Peyer's patch (tissue), 4 donors: ENCODE measurements at regions not wholly inside any gene's neighbourhood (a gene's known extent, or its start where the extent isn't known, plus 50 kb on each side); places are given as distances from the start of the nearest gene placed in this dataset.

ENCODE experiments used
- DNase-seq, 3 donors: peaks; one replicate each; pipeline ENCODE4 v3.0.0-alpha.2; 2017 to 2019
- H3K27ac ChIP-seq, 4 donors: fragments of 200-600 bp; sonication (generic); one replicate each; pipeline ENCODE4 v1.5.1; 2016 to 2019
- H3K27me3 ChIP-seq, 2 donors: fragments of 200-600 bp; sonication (generic); one replicate each; pipeline ENCODE4 v1.5.1; 2019
- H3K36me3 ChIP-seq, 3 donors: fragments of 200-600 bp; sonication (generic); one replicate each; pipeline ENCODE4 v1.5.1; 2016 to 2019
- H3K4me1 ChIP-seq, 4 donors: fragments of 200-600 bp; sonication (generic); one replicate each; pipeline ENCODE4 v1.5.1; 2016 to 2019
- H3K4me3 ChIP-seq, 4 donors: fragments of 200-600 bp; sonication (generic); 1 replicate in 3 of 4; 2 replicates in 1 of 4; pipeline ENCODE4 v1.5.1; 2016 to 2019; ENCODE audit warnings: mild to moderate bottlenecking in 1 of 4
- H3K9me3 ChIP-seq, 4 donors: fragments of 200-600 bp; sonication (generic); one replicate each; pipeline ENCODE4 v1.5.1; 2016 to 2019; ENCODE audit warnings: mild to moderate bottlenecking in 1 of 4
- POLR2A ChIP-seq, 2 donors: fragments of 450-650 bp; IDR thresholded peaks; one replicate each; pipeline ENCODE4 v1.5.1; 2017; ENCODE audit warnings: antibody characterized with exemption in 2 of 2, mild to moderate bottlenecking in 2 of 2, moderate library complexity in 2 of 2
- TF ChIP-seq, protein P1 (sequence below), 6 experiments: fragments of 450-650 bp in 4 of 6; fragments of 200-600 bp in 2 of 6; sonication (generic) in 1 of 6; IDR thresholded peaks; one replicate each; pipeline ENCODE4 v1.5.1; 2017 to 2019; ENCODE audit warnings: antibody characterized with exemption in 6 of 6, mild to moderate bottlenecking in 3 of 6, moderate library complexity in 1 of 6

DNA sequence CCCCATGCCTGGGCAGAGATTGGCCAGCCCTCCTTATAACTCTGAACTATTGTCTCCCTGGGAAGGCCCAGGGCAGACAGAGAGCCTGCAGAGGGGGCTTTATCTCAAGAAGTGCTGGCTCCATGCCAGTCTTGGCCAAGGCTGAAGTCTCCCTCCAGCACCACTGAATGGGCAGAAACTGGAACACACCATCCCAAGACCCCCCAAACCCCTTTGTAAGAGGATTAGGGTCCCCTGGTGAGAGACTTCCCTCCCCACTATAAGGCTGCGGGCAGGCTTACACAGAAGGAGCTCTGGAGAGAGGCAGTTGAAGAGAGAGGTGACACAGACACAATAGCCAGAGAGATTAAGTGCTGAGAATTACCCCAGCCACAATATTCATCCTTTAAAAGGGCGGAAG lies 97.2 kb downstream of the NAV1 start:
- Histone ChIP-seq H3K36me3 (no peaks in the 10 kb centered on the region), H3K4me1 (peaks cover 0 to 13% (median 0%) of the 10 kb centered on the region in 4 donors), H3K27me3 (no peaks in the 10 kb centered on the region), H3K4me3 (no peak overlapping the region), H3K9me3 (no peaks in the 10 kb centered on the region), H3K27ac (no peak overlapping the region)
- TF ChIP-seq, protein P1, sequence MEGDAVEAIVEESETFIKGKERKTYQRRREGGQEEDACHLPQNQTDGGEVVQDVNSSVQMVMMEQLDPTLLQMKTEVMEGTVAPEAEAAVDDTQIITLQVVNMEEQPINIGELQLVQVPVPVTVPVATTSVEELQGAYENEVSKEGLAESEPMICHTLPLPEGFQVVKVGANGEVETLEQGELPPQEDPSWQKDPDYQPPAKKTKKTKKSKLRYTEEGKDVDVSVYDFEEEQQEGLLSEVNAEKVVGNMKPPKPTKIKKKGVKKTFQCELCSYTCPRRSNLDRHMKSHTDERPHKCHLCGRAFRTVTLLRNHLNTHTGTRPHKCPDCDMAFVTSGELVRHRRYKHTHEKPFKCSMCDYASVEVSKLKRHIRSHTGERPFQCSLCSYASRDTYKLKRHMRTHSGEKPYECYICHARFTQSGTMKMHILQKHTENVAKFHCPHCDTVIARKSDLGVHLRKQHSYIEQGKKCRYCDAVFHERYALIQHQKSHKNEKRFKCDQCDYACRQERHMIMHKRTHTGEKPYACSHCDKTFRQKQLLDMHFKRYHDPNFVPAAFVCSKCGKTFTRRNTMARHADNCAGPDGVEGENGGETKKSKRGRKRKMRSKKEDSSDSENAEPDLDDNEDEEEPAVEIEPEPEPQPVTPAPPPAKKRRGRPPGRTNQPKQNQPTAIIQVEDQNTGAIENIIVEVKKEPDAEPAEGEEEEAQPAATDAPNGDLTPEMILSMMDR (IDR thresholded peaks at IDR 0.05) = no peak
- TF ChIP-seq POLR2A (IDR thresholded peaks at IDR 0.05) = no peak
- DNase-seq = no peak

DNA sequence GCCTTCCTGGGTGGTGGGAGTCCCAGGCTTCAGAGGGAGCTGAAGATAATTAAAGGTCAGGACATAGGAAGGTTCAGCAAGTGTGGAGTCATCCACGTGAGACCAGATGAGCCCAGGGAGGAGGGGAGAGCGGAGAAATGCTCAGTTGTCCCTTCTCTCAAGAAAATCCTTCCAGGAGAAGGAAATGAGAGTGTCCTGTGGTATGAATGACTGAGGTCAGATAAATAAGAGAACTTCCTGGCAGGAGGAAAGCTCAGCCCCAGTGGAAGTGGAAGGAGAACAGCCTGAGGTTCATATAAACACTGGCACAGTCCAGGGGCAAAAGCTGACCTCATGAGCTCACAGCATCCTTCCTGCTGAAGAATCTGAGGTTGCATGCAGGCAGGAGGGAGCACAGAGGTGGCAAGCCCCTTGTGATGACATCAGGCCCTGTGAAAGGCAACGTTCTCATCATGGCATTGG lies 97.6 kb downstream of the NAV1 start:
- TF ChIP-seq POLR2A (IDR thresholded peaks at IDR 0.05) = no peak
- TF ChIP-seq, protein P1 (IDR thresholded peaks at IDR 0.05) = no peak
- Histone ChIP-seq H3K36me3 (no peaks in the 10 kb centered on the region), H3K4me1 (peaks cover 0 to 13% (median 0%) of the 10 kb centered on the region in 4 donors), H3K27me3 (no peaks in the 10 kb centered on the region), H3K27ac (no peak overlapping the region), H3K4me3 (no peak overlapping the region), H3K9me3 (no peaks in the 10 kb centered on the region)
- DNase-seq = no peak

DNA sequence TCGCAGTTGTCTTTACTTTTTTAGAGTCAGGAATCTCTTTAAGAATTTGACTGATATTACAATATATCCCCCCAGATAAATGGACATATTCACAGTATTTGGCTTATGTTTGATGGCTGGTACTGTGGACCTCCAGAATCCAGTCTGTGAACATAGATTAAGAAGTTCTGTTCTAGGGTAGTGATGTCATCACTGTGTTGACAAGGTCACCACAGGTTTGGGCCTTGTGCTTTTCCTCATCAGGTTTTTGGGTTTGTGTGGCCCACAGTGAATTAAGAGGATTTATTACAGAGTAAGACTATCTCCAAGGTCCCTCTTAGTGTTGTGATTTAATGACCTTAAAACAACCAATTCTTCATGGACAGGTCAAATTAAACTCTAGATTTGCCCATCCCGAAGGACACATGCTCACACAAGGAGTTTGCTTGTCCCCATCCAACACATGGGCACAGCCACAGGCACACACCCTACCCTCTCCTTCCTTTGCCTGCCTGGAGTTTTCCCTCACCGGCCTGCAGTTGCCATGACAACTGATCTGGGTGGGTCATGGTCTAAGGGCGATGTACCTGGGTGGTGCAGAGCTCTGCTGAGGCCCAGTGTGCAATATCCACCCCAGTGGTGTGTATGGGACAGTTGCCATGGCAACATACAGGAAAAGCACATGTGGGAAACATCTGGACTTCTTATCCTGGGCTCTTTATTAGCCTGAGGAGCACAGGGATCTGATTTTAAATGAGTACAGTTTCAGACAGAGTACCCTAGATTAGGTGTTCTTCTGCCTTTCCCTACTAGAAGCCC lies 98.6 kb downstream of the NAV1 start:
- Histone ChIP-seq H3K27me3 (no peaks in the 10 kb centered on the region), H3K36me3 (no peaks in the 10 kb centered on the region), H3K4me1 (peaks cover 0 to 9% (median 0%) of the 10 kb centered on the region in 4 donors), H3K27ac (no peak overlapping the region), H3K9me3 (no peaks in the 10 kb centered on the region), H3K4me3 (no peak overlapping the region)
- TF ChIP-seq, protein P1 (IDR thresholded peaks at IDR 0.05) = no peak
- TF ChIP-seq POLR2A (IDR thresholded peaks at IDR 0.05) = no peak
- DNase-seq = no peak

DNA sequence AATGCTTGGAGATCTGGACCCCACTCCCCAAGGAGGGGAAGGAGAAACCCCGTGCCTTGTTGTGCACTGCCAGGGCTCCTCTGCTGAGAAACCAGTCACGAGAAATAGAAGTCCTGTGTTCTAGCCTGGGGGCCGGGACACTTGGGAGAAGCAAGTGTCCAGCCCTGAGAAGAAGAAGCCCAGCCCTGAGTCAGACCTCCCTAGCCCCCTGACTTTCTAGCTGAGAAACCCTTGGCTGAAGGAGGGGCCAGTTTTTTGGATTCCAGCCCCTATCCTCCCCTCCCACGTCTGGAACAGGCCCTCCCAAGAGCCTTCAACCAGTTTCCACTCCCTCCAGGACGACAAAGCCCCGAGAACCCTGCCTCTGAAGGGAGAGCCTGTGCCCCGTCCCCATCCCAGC lies 100.5 kb downstream of the NAV1 start:
- Histone ChIP-seq H3K9me3 (no peaks in the 10 kb centered on the region), H3K4me1 (no peaks in the 10 kb centered on the region), H3K27me3 (no peaks in the 10 kb centered on the region), H3K4me3 (no peak overlapping the region), H3K27ac (peak overlapping the region in 2 of 4 donors; percentile 1 to 43), H3K36me3 (no peaks in the 10 kb centered on the region)
- no peak for DNase-seq
- TF ChIP-seq, protein P1 (IDR thresholded peaks at IDR 0.05) = no peak
- no peak for TF ChIP-seq POLR2A (IDR thresholded peaks at IDR 0.05)

DNA sequence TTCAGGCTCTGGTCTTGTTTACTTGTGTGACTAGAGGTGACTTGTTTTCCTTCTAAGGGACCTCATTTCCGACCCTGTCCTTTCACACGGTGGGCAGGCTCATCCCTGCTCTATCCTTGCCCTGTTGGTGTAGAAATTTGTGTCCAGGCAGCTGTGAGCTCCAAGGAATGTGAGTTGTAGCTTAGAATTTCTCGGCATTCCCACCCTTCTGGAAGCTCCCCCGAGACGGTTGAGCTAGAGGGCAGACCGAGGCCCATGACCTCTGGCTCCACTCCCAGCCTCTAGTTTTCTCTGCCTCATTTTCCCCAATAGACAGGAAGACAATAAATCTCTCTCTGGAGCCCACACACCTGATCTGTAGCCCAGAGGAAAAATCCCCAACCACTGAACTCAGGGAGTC lies 100.9 kb downstream of the NAV1 start:
- Histone ChIP-seq H3K27me3 (no peaks in the 10 kb centered on the region), H3K4me1 (no peaks in the 10 kb centered on the region), H3K9me3 (no peaks in the 10 kb centered on the region), H3K36me3 (no peaks in the 10 kb centered on the region), H3K27ac (peak overlapping the region in 3 of 4 donors; percentile 1 to 43 (median 38)), H3K4me3 (no peak overlapping the region)
- DNase-seq = no peak
- TF ChIP-seq POLR2A (IDR thresholded peaks at IDR 0.05) = no peak
- TF ChIP-seq, protein P1 (IDR thresholded peaks at IDR 0.05) = no peak
